Tibial nerve (tissue), 4 donors: ENCODE measurements at regions not wholly inside any gene's neighbourhood (a gene's known extent, or its start where the extent isn't known, plus 50 kb on each side); places are given as distances from the start of the nearest gene placed in this dataset.

Experiments
- EP300 ChIP-seq, 2 donors: sonication (generic); formaldehyde crosslinking; IDR thresholded peaks; one replicate each; pipeline ENCODE4 v1.6.1; 2017; ENCODE audit warnings: antibody characterized with exemption in 2 of 2, mild to moderate bottlenecking in 1 of 2
- TF ChIP-seq, protein P1 (sequence below), 5 experiments: fragments of 200-600 bp in 3 of 5; fragments of 450-650 bp in 2 of 5; sonication (generic) in 3 of 5; IDR thresholded peaks; one replicate each; pipeline ENCODE4 v1.5.1; 2016 to 2019; ENCODE audit warnings: antibody characterized with exemption in 5 of 5, mild to moderate bottlenecking in 3 of 5, moderate library complexity in 2 of 5

GRCh38 chr6:149230712-149231460 lies 86.6 kb upstream of the TAB2 start:
- TF ChIP-seq, protein P1, sequence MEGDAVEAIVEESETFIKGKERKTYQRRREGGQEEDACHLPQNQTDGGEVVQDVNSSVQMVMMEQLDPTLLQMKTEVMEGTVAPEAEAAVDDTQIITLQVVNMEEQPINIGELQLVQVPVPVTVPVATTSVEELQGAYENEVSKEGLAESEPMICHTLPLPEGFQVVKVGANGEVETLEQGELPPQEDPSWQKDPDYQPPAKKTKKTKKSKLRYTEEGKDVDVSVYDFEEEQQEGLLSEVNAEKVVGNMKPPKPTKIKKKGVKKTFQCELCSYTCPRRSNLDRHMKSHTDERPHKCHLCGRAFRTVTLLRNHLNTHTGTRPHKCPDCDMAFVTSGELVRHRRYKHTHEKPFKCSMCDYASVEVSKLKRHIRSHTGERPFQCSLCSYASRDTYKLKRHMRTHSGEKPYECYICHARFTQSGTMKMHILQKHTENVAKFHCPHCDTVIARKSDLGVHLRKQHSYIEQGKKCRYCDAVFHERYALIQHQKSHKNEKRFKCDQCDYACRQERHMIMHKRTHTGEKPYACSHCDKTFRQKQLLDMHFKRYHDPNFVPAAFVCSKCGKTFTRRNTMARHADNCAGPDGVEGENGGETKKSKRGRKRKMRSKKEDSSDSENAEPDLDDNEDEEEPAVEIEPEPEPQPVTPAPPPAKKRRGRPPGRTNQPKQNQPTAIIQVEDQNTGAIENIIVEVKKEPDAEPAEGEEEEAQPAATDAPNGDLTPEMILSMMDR (IDR thresholded peaks at IDR 0.05), result no peak
- peak in 1 of 2 donors; percentile 13 for TF ChIP-seq EP300 (IDR thresholded peaks at IDR 0.05)
